GM04504 (cell line): ENCODE measurements at regions not wholly inside any gene's neighbourhood (a gene's known extent, or its start where the extent isn't known, plus 50 kb on each side); places are given as distances from the start of the nearest gene placed in this dataset.

Experiments
- DNase-seq: peaks from one replicate; pipeline ENCODE4 v3.0.0-alpha.2; 2012; ENCODE audit warnings: low read depth

- DNase-seq: no peak
These were observed 332.2 kb upstream of the ST6GAL2 start for GRCh38 chr2:107218208-107218607.

- DNase-seq: no peak
These were observed 336.5 kb upstream of the ST6GAL2 start for GRCh38 chr2:107222466-107222865.

GRCh38 chr2:107235491-107236254, 349.7 kb upstream of the ST6GAL2 start:
- no peak for DNase-seq

- DNase-seq: no peak
These were observed 356.8 kb upstream of the ST6GAL2 start for GRCh38 chr2:107242811-107243210.

GRCh38 chr2:107248932-107249331, 363.0 kb upstream of the ST6GAL2 start:
- no peak for DNase-seq

GRCh38 chr2:107255744-107256143, 369.8 kb upstream of the ST6GAL2 start:
- no peak for DNase-seq

- no peak for DNase-seq
These were observed 372.8 kb upstream of the ST6GAL2 start for GRCh38 chr2:107258531-107259407.

GRCh38 chr2:107259408-107260195, 373.6 kb upstream of the ST6GAL2 start:
- no peak for DNase-seq

- DNase-seq: no peak
These were observed 377.7 kb upstream of the ST6GAL2 start for GRCh38 chr2:107263628-107264027.

- no peak for DNase-seq
These were observed 378.2 kb upstream of the ST6GAL2 start for GRCh38 chr2:107264184-107264583.

GRCh38 chr2:107266555-107266954, 380.6 kb upstream of the ST6GAL2 start:
- DNase-seq: no peak

- DNase-seq: no peak
These were observed 381.1 kb upstream of the ST6GAL2 start for GRCh38 chr2:107267086-107267485.

GRCh38 chr2:107276034-107276433, 390.1 kb upstream of the ST6GAL2 start:
- no peak for DNase-seq

GRCh38 chr2:107278672-107279071, 392.7 kb upstream of the ST6GAL2 start:
- no peak for DNase-seq

- DNase-seq: no peak
These were observed 395.7 kb upstream of the ST6GAL2 start for GRCh38 chr2:107281637-107282036.

- no peak for DNase-seq
These were observed 396.2 kb upstream of the ST6GAL2 start for GRCh38 chr2:107282135-107282534.

- DNase-seq: no peak
These were observed 399.8 kb upstream of the ST6GAL2 start for GRCh38 chr2:107285621-107286299.

GRCh38 chr2:107290041-107290440, 404.1 kb upstream of the ST6GAL2 start:
- no peak for DNase-seq

GRCh38 chr2:107303964-107304363, 418.0 kb upstream of the ST6GAL2 start:
- no peak for DNase-seq

GRCh38 chr2:107305966-107306365, 420.0 kb upstream of the ST6GAL2 start:
- DNase-seq: no peak

GRCh38 chr2:107306881-107307280, 420.9 kb upstream of the ST6GAL2 start:
- no peak for DNase-seq

- no peak for DNase-seq
These were observed 422.9 kb upstream of the ST6GAL2 start for GRCh38 chr2:107308835-107309234.
